HEK293T (cell line): ENCODE measurements at regions not wholly inside any gene's neighbourhood (a gene's known extent, or its start where the extent isn't known, plus 50 kb on each side); places are given as distances from the start of the nearest gene placed in this dataset.

Experiments used
- ARNT ChIP-seq: fragments of 450-650 bp; IDR thresholded peaks from 2 replicates; pipeline ENCODE4 v1.6.1; 2017; ENCODE audit warnings: mild to moderate bottlenecking
- BHLHE40 ChIP-seq: fragments of 450-650 bp; IDR thresholded peaks from 2 replicates; pipeline ENCODE4 v1.6.1; 2016; ENCODE audit warnings: mild to moderate bottlenecking, moderate library complexity, borderline replicate concordance
- ELF4 ChIP-seq: fragments of 450-650 bp; IDR thresholded peaks from 2 replicates; pipeline ENCODE4 v1.6.1; 2017; ENCODE audit warnings: antibody characterized with exemption
- FOXA1 ChIP-seq: fragments of 450-650 bp; IDR thresholded peaks from 2 replicates; pipeline ENCODE4 v1.6.1; 2016; ENCODE audit warnings: mild to moderate bottlenecking
- HDGF ChIP-seq: fragments of 450-650 bp; IDR thresholded peaks from 2 replicates; pipeline ENCODE4 v1.6.1; 2017; ENCODE audit warnings: antibody characterized with exemption, borderline replicate concordance
- L3MBTL2 ChIP-seq: fragments of 450-650 bp; conservative IDR thresholded peaks from 2 replicates; pipeline ENCODE4 v1.6.1; 2016; ENCODE audit warnings: mild to moderate bottlenecking
- NFRKB ChIP-seq: fragments of 450-650 bp; IDR thresholded peaks from 2 replicates; pipeline ENCODE4 v1.6.1; 2016; ENCODE audit warnings: mild to moderate bottlenecking, moderate library complexity
- SP1 ChIP-seq: fragments of 450-650 bp; IDR thresholded peaks from 2 replicates; pipeline ENCODE4 v1.6.1; 2017
- TARDBP ChIP-seq: fragments of 450-650 bp; IDR thresholded peaks from 2 replicates; pipeline ENCODE4 v1.6.1; 2016
- ZNF384 ChIP-seq: fragments of 450-650 bp; IDR thresholded peaks from 2 replicates; pipeline ENCODE4 v1.6.1; 2016

DNA sequence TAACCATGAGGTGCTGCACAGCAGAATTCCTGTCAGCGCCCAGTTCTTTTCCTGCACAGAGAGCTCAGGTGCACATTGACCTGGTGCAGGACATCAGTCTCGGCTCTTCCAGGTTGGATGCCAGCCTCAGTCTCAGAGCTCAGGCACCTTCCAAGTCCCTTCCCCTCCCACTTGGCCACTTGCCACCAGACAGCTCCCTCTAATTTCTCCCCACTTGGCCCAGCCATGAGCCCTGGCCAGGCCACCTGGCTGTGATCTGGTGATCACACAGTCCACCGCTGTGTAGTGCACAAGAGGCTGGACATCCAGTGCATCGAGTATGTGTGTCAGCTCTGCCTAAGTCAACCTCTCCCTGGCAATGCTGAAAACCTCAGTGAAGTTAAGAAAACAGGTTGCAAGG is 336.6 kb upstream of the MYT1L start:
- TF ChIP-seq ZNF384 (no peak), SP1 (no peak), ELF4 (no peak), ARNT (no peak), FOXA1 (no peak), HDGF (no peak), L3MBTL2 (no peak), TARDBP (no peak), BHLHE40 (no peak), NFRKB (no peak)
